ENCODE measurements at regions not wholly inside any gene's neighbourhood (a gene's known extent, or its start where the extent isn't known, plus 50 kb on each side); places are given as distances from the start of the nearest gene placed in this dataset.

DNA sequence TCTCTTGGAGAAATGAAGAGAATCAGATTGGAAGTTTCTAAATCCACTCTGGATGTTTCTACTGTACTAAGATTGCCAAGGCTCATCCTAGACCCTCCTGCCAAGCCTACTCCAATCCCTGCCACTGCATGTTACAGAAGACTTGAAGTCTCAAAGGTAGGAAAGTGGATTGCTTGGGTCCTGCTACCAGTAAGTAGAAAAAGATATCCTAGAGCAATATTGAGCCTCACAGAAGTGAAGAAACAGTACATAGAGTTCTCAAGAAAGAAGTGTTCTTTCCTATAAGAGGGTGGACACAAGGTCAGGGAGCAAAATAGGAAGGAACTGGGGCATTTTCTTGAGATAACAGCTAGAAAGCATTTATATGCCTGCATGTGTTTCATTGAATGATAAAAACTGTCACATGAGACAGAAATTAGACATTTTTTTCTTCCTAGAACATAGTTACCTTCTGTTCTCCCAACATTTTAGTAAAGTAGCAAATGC lies 232.9 kb downstream of the RBM43 start:
- DNase-seq = no peak

DNA sequence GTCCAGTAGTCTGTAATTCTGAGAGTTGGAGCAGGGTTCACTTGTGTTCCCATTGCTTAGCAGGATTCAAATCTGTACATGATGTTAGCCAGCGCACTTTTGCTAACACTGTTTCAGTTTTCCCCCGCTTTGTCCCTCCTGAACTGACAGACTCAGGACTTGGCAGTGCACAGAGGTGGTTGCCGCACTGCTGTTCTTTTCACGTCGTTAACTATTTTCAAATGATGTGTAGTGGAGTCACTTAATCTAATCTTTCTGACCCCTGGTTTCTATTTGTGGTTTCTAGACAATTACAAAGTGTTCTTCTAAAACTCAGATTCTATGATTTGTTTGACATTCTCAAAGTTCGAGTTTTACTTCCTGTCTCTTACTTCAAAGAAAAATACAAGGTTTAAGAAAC lies 234.5 kb downstream of the RBM43 start:
- DNase-seq = no peak

DNA sequence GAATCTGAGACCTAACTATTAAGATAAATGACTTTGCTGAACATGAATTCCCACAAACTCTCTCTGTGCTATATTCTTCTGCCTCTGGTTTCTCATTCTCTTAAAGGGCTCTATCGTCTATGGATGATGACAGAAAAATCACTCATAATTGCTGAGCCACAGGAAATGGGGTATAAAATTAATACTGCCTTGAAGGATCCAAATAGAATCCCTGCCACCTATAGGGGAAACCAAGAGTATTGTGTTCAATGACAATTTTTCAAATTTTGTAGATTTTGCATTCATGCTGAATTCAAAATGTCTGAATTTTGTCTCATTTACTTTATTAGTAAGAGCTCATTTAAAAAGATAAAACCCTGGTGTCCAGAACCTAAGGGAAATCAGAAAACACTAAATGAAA lies 235.8 kb downstream of the RBM43 start:
- DNase-seq = no peak

DNA sequence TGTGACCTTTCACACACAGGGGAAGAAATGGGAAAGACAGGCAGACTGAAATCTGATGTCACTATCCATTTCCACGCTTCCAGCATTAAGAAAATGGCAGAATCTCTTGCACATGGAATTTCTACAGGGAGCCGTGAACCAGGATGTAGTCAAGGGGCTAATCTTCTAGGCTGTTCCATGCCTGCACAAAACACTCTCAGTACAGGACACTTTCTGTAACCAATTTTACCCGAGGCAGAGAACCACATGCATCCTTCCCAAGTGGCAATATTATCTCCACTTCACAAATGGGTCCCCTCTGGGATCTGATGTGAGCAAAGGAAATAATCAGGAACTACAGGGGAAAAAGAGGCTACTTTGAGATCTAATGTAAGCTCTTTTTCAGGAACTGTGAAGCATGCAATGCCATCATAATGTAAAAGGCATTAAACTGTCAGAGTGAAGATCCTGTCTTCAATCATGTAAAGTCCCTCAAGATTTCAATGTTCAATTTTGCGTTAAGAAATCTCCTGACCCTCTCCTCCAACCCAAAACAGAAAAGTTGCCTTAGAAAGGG lies 236.9 kb downstream of the RBM43 start:
- DNase-seq = no peak

DNA sequence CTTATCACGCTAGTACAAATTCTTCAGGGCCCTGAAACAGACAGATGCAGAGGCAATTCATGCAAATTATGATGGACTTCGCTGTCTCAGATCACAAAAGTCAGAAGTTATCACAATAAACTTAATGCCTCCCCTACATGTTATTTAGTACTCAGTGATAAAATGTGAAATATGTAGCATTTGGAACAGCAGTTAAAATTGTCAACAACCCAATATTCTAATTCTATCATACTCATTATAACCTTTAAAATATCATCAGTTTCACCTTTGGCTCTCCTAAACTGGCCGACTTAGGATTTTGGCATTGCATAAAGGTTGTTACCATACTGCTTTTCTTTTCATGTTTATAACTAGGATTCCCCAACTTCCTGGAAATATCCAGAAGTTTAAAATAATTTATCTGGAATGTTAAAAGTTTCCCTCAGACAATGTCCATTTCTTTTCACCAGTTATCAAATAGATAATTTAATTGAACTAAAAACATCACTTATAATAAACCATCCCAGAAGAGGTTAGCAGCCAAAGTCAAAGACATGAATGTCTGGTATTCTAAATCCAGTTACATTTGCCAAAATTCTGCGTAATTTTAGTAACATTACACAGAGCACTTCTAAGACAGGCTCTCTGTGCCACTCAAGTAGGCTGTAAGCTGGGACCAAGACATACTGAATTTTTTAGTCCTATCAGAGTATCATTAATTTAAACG lies 239.8 kb downstream of the RBM43 start:
- DNase-seq = no peak

DNA sequence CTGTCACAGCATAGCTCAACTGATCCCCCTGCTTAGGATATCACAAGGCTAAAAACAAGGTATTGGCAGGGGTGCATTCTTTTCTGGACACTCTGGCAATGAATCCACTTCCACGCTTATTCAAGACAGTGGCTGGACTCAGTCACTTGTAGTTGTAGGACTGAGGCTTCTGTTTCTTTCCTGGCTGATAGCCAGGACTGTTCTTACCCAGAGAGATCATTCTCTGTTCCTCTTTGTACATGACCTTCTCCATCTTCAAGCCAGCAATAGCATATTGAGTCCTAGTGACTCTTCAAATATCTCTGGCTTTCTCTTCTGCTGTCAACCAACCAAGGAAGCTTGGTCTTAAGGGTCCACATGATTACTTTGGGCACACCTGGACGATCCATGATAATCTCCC lies 241.3 kb downstream of the RBM43 start:
- DNase-seq = no peak

DNA sequence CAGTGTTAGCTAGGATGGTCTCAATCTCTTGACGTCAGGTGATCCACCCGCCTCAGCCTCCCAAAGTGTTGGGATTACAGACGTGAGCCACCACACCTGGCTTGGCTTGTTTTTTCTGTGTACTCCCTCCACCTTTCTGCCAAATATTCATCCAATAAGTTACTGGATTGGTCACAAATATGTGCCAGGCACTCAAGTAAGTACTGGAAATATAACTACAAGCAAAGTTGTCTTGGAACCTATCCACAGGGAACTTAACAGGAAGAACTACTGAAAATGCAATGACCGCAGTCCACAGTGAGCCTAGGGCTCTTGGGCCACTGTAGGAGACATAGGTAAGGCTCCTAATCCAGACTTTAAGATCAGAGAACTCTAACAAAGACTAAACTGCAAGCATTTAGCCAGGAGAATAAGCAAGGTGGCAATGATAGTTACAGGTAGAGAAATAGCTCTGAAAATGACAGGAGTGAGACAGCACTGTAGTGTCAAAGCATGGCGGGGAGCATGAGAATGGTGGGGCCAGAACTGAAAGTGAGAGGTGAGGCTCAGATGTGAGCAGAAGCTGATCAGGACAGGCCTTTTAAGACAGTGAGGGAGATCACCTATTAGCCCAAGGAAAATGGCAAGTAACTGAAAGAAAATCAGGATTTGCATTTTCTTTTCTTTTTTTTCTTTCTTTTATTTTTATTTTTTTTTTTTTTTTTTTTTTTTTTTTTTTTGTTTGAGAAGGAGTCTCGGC lies 252.1 kb downstream of the RBM43 start:
- no peak for DNase-seq

DNA sequence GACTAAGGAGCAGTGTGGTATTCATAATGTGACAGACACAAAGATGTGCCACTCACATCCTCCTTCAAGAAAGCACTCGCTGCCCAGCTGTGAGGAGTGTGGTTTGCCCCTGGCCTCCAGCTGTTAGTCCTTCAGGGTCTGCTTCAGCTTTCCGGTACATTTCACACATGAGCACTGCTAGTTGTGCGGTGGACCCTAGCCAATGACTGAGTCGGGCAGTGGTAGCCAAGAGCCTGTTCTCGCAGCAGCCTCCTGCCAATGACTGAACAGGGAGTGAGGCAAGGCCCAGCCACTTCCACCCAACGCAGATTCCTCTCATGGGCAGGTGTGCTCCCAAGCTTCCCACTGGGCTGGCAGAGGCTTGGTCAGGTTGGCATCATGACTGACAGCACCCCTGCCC lies 254.3 kb downstream of the RBM43 start:
- DNase-seq = no peak

DNA sequence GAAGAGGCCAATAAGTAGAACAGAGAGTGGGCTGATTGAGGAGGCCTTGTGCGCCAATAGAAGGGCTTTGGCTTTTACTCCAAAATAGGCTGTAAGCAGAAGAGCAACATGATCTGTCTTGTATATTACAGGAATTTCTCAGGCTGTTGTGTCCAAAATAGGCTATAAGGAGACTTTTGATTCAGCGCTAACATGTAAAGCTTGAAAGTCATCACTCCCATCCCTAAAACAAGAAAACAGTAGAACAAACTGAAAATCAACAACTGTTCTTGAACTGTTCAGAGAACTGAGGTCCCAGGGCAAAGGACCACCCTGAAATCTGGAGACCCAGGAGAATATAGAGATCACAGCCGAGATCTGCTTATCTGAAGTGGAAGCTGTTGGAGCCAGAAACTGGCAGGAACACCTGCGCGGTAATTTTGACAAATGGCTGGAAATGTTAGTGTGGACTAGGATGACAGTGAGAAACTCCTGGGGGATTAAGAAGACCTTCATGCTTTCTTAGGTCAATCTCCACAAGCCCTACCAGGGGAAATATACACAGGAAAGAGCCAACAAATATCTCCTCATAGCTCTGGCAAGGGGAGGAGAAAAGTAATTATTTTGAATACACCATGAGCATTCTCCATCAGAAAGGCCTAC lies 258.6 kb downstream of the RBM43 start:
- no peak for DNase-seq

DNA sequence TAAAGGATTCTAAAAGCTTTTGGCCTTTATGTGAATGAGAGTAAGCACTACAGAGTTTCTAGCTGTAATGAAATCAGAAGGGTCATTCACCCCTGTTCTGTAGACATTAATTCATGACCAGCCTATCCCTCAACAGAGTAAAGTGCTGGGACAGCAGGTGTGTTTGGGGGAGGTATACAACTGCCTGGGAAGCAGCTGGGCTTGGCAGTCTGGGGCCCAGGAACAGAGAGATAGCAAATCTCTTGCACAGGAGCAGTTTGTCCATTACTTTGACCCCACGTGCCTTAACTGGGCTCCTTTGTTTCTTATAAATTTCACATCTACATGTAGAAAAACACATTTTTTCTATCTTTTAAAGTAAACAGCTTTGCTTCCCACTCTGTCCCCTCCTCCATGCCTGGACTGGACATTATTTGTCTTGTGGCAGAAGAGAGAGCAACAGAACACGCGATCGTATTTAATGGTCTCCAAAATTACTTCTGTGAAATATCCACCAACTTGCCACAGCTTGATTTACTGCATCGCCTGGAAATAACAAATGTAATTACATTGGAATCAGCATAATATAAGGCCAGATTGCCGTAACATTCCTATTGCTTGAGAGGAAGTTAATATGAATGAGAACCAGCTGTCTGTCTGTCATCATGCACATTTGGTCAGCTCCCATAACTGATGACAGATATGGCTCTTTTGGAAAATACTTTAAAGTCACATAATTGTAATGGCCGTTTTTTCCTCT lies 263.8 kb downstream of the RBM43 start:
- no peak for DNase-seq

DNA sequence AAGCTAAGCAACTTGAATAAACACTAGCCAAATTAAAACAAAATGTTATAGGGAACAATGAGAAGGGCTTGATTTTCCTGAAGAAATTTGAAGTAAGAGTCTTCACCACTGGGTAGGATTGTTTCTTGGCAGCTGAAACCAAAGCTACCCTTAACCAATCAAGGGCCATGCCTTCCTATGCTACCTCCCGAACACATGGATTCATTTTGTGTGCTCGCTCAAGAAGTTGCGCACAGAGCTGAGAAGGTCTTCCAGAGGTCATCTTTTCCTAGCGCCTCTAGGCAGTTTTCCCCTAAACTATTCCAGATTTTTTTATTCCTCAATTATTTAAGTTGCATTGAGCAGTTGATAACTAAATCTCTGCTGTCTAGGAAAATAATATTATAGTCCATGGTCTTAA lies 264.6 kb downstream of the RBM43 start:
- DNase-seq = no peak

DNA sequence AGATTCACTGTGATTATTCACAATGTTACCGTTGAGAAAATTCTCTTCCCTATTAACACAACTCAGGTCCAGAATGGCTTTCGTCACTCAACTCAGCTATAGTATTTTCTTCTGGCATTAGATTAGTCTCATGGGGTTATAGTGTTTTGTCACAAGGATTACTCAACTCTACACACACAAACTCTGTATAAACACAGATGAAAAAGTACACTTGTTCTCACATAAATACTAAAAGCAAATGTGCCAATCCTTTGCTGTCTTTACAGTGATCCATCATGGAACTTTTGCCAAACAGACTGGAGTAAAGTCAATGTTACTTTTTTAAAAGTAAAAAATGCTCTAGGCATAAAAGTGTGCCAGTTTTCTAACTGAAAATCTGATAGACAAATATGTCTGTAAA lies 267.6 kb downstream of the RBM43 start:
- DNase-seq = no peak

DNA sequence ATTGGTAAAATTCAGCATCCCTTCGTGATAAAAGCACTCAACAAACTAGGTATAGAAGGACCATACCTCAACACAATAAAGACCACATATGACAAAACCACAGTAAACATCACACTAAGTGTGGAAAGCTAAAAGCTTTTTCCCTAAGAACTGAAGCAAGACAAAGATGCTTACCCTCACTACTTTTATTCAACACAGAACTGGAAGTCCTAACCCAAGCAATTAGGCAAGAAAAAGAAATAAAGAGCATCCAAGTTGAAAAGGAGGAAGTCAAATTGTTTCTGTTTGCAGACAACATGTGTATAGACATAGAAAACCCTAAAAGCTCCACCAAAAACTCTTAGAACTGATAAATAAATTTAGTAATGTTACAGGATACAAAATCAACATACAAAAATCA lies 271.7 kb downstream of the RBM43 start:
- no peak for DNase-seq

DNA sequence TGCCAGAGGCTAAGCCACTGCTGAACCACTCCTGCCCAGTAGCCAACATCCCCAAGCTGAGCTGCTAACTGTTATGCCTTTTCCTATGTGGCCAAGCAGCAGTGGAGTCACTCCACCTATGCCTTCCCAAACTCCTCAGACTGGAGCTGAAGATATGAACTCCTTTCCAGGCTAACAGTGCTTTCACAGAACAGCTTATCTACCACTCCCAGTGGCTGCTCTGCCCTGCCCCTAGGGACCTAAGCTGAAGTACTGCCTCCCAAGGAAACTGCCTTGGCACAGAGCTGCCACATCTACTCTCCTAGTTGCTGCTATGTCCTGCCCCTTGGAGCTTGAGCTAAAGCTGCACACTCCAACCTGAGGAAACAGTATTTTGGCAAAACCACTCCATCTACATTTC lies 275.9 kb downstream of the RBM43 start:
- DNase-seq = no peak

DNA sequence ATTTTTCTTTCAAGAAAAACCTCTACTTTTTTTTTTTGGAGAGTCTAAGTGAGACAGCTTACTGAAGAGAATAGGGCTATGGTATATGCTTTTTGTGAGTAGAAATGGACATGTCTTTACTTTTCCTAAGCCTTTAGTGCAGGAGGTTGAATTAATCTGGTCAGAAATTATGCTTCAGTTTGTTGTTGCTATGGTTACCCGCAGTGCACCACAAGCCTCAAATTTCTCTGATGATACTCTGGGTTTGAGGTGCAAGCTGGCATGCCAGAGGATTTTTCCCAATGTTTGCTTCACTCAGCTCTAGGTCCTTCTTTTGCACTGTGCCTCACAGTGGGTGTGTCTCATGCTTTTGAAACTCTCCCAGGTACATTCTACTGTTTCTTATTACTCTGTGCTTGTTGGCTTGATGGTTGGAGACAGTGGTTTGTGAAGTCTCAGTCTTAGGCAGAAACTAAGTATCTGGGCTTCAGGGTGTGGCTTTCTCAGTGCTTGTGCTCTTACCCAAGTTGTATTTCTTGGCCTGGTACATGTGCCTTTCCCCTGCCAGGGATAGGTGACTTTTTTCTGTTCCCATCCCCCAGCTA lies 278.3 kb downstream of the RBM43 start:
- no peak for DNase-seq

DNA sequence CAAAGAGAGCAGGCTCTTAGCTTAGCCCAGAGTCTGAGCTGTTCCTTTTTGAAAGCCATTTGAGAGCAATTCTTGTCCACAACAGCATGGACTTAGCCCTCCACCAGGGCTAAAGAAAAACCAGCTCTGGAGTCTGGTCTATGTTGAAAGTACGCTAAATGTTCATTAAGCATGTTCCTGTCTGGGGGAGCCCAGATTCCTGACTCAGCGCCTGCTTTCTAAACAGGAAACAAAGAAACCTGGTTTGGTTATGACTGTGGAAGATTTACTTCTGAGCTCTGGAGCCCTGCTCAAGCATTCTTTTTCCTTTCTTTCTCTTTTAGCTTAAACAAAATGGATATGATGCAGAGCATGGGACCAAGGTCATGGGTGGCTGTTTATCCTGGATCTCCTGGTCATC lies 279.8 kb downstream of the RBM43 start:
- DNase-seq = no peak

DNA sequence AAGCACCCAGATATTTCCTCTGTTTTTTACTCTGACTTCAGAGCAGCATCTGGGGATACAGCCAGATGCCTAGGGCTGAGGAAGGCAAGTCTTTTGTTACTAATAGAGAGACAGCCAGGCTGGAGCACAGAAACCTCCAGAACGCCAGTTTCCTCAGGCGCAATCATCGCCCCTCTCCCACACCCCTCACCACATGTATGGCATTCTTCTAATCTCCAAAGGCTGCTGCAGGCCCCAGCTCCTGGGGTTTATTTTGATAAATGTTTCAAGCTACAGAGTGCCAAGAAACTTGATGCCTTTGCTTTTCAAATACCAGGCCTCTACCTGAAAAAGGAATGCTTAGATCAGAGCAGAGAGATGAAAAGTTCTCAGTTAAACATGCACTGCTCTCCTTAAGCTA lies 283.6 kb downstream of the RBM43 start:
- DNase-seq = no peak

DNA sequence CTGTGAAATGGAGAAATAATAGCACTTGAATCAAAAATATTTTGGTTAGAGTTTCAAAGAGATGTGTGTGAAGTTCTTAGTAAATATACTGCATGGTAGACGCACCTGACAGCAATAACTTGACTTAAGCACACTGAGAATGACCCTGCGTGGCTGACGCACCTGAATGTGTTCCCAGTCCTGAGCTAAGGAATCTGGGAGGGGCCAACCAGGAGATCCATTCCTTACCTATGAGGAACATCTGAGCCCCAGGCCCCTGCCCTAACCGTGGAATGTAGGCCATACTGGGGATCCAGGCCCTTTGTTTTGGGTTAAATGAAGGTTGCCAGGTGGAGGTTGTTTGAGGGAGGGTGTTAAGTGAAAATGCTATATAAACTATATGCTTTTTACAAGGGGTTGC lies 284.4 kb downstream of the RBM43 start:
- DNase-seq = no peak

DNA sequence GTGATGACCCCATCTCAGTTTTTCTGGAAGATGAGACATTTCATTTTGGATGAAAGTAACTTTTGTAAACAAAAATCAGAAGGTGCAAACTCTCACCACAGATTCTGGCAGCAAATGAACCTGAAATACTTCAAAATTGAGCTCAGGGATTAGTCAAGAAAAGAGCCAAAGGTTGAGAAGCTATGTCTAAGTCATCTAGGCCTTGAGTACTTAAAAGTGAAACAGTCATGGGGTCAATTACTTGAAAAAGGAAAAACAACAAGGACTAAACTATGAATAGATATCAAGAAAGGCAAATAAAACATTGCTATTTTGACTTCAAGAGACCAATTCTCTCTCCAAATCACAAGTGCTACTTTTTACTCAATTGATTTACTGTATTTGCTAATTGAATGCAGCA lies 285.1 kb downstream of the RBM43 start:
- no peak for DNase-seq

DNA sequence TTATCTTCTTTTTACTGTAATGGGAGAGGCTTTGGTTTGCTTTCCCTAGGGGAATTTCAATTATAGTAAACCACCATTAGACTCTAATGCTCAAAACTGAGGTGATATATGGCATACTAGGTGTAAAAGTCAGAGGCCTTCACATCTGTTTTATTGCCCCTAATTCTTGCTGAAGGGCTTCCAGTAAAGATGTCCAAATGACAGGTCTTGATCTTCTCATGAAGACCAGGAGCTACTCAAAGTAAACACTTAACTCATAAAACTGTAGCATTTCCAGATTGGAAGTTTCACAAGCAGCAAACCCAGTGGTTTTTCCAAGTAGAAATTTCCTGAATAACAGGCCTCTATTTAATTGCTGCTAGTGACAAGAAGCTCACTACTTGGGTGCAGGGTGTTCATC lies 286.8 kb downstream of the RBM43 start:
- DNase-seq = no peak

DNA sequence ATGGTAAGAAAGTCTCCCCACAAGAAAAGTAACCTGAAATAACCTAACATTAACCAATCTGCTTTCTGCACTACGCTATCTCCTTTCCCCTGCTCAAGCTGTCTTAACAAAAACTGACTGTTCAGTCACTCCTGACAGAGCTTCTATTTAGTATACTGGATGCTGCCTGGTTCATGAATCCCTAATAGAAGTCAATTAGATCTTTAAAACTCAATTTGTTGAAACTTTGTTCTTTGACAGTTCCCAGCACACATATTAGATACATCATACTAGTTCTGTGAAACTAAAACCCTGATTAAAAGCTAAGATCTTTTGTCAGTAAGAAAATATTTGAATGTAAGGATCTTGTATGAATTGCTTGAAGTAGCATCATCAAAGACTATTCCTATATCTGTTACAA lies 287.4 kb downstream of the RBM43 start:
- no peak for DNase-seq

DNA sequence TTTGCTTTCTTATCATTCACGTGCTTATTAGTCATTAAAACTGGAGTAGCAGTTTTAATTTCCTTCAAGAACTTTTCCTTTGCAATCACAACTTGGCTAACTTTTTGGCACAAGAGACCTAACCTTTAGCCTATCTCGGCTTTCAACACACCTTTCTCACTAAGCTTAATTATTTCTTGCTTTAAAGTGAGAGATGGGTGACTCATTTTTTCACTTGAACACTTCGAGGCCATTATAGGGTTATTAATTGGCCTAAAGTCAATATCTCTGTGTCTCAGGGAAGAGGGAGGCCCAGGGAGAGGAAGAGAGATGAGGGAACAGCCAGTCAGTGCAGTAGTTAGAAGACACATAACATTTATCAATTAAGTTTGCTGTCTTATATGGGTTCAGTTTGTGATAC lies 289.8 kb downstream of the RBM43 start:
- DNase-seq = no peak

DNA sequence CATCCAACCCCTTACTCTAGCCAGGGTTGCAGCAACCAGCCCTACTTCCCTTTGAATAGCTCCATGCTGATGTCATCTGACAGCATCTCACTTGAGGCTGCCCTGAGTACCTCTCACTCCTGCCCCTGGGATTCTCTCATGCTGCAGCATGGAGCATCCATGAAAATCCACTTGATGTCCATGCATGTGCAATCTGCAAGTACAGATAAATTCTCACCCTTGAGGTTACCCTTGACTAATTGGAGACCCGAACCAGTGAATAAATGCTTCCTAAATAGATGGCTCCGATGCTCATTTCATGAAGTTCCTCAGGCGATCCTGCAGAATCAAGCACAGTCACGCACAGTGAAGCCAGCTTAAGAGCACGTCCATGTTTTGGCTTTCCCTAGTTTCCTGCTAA lies 298.3 kb downstream of the RBM43 start:
- DNase-seq = no peak

Measured in stimulated activated CD4-positive, alpha-beta T cell treated with anti-CD3 and anti-CD28 coated beads, Interleukin-2, amount 100 ng/mL, for 24 hours (primary cell).